Uterus (tissue), 3 donors: ENCODE measurements at regions not wholly inside any gene's neighbourhood (a gene's known extent, or its start where the extent isn't known, plus 50 kb on each side); places are given as distances from the start of the nearest gene placed in this dataset.

Experiments
- DNase-seq, 2 donors: peaks; one replicate each; pipeline ENCODE4 v3.0.0-alpha.2; 2019 to 2020
- H3K27ac ChIP-seq, 2 donors: fragments of 200-600 bp; sonication (generic); 1 replicate in 1 of 2; 2 replicates in 1 of 2; pipeline ENCODE4 v1.5.1; 2016 to 2018
- H3K27me3 ChIP-seq, 2 donors: fragments of 200-600 bp; sonication (generic); one replicate each; pipeline ENCODE4 v1.5.1; 2018 to 2019; ENCODE audit warnings: control low read depth in 1 of 2
- H3K36me3 ChIP-seq, 2 donors: fragments of 200-600 bp; sonication (generic); one replicate each; pipeline ENCODE4 v1.5.1; 2019; ENCODE audit warnings: control low read depth in 1 of 2
- H3K4me1 ChIP-seq, 2 donors: fragments of 200-600 bp; sonication (generic); one replicate each; pipeline ENCODE4 v1.5.1; 2018 to 2019; ENCODE audit warnings: control low read depth in 1 of 2
- H3K4me3 ChIP-seq, 2 donors: fragments of 200-600 bp; sonication (generic); 1 replicate in 1 of 2; 2 replicates in 1 of 2; pipeline ENCODE4 v1.5.1; 2018 to 2019; ENCODE audit warnings: mild to moderate bottlenecking in 1 of 2
- H3K9me3 ChIP-seq, 2 donors: fragments of 200-600 bp; sonication (generic); one replicate each; pipeline ENCODE4 v1.5.1; 2019; ENCODE audit warnings: control low read depth in 1 of 2
- CTCF ChIP-seq, 4 experiments: fragments of 200-600 bp in 2 of 4; fragments of 450-650 bp in 2 of 4; sonication (generic) in 2 of 4; IDR thresholded peaks; one replicate each; pipeline ENCODE4 v1.5.1; 2016 to 2019; ENCODE audit warnings: antibody characterized with exemption in 4 of 4, mild to moderate bottlenecking in 2 of 4, moderate library complexity in 1 of 4
- POLR2A ChIP-seq, 2 donors: fragments of 450-650 bp; IDR thresholded peaks; one replicate each; pipeline ENCODE4 v1.6.1; 2016; ENCODE audit warnings: antibody characterized with exemption in 2 of 2, mild to moderate bottlenecking in 1 of 2, moderate library complexity in 1 of 2
- intact Hi-C: fragments of 100-400 bp; cut with DNase I; formaldehyde crosslinking; loops from one replicate; pipeline ENCODE4 v1.15.1; 2023; ENCODE audit warnings: low total_unique reads
- donor health status: DM: yes; HTN: yes; CAD: no.

DNA sequence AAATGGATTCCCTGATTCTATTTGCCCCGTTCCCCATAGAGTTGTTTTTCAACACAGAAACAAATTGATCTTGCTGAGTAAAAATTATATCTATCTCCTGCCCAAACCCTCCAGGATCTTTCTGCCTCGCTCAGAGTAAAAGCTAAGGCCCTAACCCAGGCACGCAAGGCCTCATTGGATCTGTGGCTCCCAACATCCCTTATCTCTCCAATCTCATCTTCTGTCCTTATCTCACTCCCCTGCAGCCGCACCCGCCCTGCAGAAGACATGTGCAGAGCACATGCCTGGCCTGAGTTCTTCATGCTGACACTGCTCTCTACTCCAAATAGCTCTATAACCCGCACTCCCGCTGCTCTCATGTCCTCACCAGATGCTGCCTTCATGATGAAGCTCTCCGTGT is 543.8 kb upstream of the ZFP42 start:
- no peaks in the 10 kb centered on the region for H3K27me3 ChIP-seq
- no peaks in the 10 kb centered on the region for H3K36me3 ChIP-seq
- no peak for DNase-seq
- H3K9me3 ChIP-seq: no peaks in the 10 kb centered on the region
- intact Hi-C loops: no loop called here
- H3K4me3 ChIP-seq: no peak overlapping the region
- TF ChIP-seq CTCF (IDR thresholded peaks at IDR 0.05) (no peak), POLR2A (IDR thresholded peaks at IDR 0.05) (no peak)
- H3K4me1 ChIP-seq: no peaks in the 10 kb centered on the region
- no peak overlapping the region for H3K27ac ChIP-seq

DNA sequence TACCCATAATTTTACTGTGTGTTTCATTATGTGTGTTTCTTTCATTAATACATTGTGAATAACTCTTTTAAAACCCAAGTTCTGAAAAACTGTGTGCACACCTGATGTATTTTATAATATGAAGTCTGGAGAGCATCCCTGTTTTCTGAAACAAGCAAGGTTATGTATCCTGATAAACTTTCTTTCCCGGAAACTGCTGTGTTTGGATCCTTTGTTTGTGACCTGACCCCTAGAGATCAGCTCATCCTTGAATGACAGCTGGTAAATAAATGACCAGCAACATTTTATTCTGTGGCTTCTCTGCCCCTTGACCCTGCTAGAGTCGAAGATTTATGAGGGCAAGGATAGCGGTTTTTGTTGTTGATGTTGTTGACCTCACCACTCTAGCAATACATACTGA is 535.6 kb upstream of the ZFP42 start:
- intact Hi-C loops: no loop called here
- Histone ChIP-seq H3K36me3 (no peaks in the 10 kb centered on the region), H3K27ac (no peak overlapping the region), H3K27me3 (no peaks in the 10 kb centered on the region), H3K4me1 (no peaks in the 10 kb centered on the region), H3K9me3 (no peaks in the 10 kb centered on the region), H3K4me3 (no peak overlapping the region)
- DNase-seq: no peak
- TF ChIP-seq CTCF (IDR thresholded peaks at IDR 0.05) (no peak), POLR2A (IDR thresholded peaks at IDR 0.05) (no peak)

GRCh38 chr4:187464573-187464972 is 531.0 kb upstream of the ZFP42 start:
- intact Hi-C loops: no loop called here

DNA sequence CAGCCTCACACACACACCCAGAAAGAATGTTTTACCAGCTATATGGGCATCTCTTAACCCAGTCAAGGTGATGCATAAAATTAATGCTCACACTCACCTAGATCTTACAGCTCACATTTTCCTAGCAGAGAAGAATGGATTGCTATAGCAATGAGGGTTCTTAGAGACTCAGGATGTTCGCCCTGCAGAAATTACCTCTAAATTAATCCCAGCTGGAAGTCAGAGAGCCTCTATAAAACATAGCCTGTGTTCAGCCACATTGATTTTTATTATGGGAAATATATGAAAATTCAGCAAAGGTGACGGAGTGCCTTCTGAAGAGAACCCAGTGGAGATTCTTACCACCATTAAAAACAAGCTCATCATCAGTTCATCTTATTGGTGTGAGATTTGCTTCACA is 528.3 kb upstream of the ZFP42 start:
- Histone ChIP-seq H3K27ac (no peak overlapping the region), H3K4me1 (no peaks in the 10 kb centered on the region), H3K9me3 (no peaks in the 10 kb centered on the region), H3K27me3 (no peaks in the 10 kb centered on the region), H3K4me3 (no peak overlapping the region), H3K36me3 (no peaks in the 10 kb centered on the region)
- TF ChIP-seq CTCF (IDR thresholded peaks at IDR 0.05): no peak
- no peak for TF ChIP-seq POLR2A (IDR thresholded peaks at IDR 0.05)
- intact Hi-C loops: no loop called here
- no peak for DNase-seq

More at GRCh38 chr4:187464573-187464972, 531.0 kb upstream of the ZFP42 start:
- H3K9me3 ChIP-seq: no peaks in the 10 kb centered on the region
- no peak overlapping the region for H3K4me3 ChIP-seq
- DNase-seq: no peak
- no peaks in the 10 kb centered on the region for H3K27me3 ChIP-seq
- H3K27ac ChIP-seq: no peak overlapping the region
- H3K4me1 ChIP-seq: no peaks in the 10 kb centered on the region
- H3K36me3 ChIP-seq: no peaks in the 10 kb centered on the region
- no peak for TF ChIP-seq CTCF (IDR thresholded peaks at IDR 0.05)
- no peak for TF ChIP-seq POLR2A (IDR thresholded peaks at IDR 0.05)

DNA sequence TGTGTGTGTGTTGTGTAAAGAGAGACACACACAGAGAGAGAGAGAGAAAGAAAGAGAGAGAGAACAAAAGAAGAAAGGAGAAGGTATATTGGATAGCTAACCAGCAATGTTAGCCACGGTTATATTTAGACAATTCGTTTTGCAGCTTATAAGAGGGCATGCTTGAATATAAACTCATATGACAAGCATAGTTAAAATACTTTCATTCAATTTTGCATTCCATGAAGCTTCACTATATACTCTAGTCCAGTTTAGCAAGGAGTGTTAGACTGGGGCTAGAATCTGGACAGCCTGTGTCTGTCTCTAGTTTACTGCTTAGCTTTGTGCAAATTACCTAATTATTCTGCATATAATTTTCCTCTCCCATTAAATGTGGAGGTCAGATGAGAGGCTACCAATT is 525.9 kb upstream of the ZFP42 start:
- no peak overlapping the region for H3K4me3 ChIP-seq
- DNase-seq: no peak
- no peaks in the 10 kb centered on the region for H3K27me3 ChIP-seq
- H3K4me1 ChIP-seq: no peaks in the 10 kb centered on the region
- TF ChIP-seq POLR2A (IDR thresholded peaks at IDR 0.05) (no peak), CTCF (IDR thresholded peaks at IDR 0.05) (no peak)
- H3K36me3 ChIP-seq: no peaks in the 10 kb centered on the region
- intact Hi-C loops: no loop called here
- no peak overlapping the region for H3K27ac ChIP-seq
- H3K9me3 ChIP-seq: no peaks in the 10 kb centered on the region
